ENCODE measurements at regions not wholly inside any gene's neighbourhood (a gene's known extent, or its start where the extent isn't known, plus 50 kb on each side); places are given as distances from the start of the nearest gene placed in this dataset.

GRCh38 chr5:3734632-3735031 is 139.0 kb downstream of the IRX1 start:
- TF ChIP-seq, protein P1, sequence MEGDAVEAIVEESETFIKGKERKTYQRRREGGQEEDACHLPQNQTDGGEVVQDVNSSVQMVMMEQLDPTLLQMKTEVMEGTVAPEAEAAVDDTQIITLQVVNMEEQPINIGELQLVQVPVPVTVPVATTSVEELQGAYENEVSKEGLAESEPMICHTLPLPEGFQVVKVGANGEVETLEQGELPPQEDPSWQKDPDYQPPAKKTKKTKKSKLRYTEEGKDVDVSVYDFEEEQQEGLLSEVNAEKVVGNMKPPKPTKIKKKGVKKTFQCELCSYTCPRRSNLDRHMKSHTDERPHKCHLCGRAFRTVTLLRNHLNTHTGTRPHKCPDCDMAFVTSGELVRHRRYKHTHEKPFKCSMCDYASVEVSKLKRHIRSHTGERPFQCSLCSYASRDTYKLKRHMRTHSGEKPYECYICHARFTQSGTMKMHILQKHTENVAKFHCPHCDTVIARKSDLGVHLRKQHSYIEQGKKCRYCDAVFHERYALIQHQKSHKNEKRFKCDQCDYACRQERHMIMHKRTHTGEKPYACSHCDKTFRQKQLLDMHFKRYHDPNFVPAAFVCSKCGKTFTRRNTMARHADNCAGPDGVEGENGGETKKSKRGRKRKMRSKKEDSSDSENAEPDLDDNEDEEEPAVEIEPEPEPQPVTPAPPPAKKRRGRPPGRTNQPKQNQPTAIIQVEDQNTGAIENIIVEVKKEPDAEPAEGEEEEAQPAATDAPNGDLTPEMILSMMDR (IDR thresholded peaks at IDR 0.05): no peak
- no peak for TF ChIP-seq POLR2AphosphoS5 (IDR thresholded peaks at IDR 0.05; ENCODE audit: insufficient read depth in 1 of 2, low read depth in 1 of 2)
- no peak for TF ChIP-seq POLR2A (IDR thresholded peaks at IDR 0.05)
